ENCODE measurements at regions not wholly inside any gene's neighbourhood (a gene's known extent, or its start where the extent isn't known, plus 50 kb on each side); places are given as distances from the start of the nearest gene placed in this dataset.

GRCh38 chr6:156638581-156638980, 138.6 kb upstream of the ARID1B start:
- TF ChIP-seq POLR2A (IDR thresholded peaks at IDR 0.05; ENCODE audit: extremely low read depth, insufficient read length) (no peak), MAX (IDR thresholded peaks at IDR 0.05; ENCODE audit: low read depth, low read length) (no peak), CTCF (IDR thresholded peaks at IDR 0.05; ENCODE audit: low read depth, low read length) (no peak)
